HUDEP-2 (cell line): ENCODE measurements at regions not wholly inside any gene's neighbourhood (a gene's known extent, or its start where the extent isn't known, plus 50 kb on each side); places are given as distances from the start of the nearest gene placed in this dataset.

Experiments used
- DNase-seq, 76 experiments: peaks; one replicate each; lab custom pipeline; 2025; ENCODE audit not compliant: unreplicated experiment in 76 of 76; lab: John Stamatoyannopoulos, UW

DNA sequence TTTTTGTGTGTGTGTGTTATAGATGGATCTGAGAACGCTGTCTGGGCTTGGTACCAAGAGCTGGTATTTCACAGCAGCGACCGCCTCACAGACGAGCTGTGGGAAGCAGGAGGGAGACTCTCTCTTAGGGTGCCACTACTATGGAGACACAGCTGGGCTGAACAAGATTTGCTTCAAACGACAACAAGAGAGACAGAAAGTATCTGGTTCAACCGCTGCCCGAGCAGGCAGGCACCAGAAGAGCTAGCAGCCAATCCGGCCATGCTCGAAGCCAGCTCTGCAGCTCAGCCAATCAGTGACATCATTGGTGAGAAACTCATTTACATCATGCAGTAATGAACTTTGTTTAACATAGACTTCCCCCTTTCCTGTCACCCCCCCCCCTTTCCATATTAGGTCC is 341.3 kb downstream of the USP25 start:
- no peak for DNase-seq

DNA sequence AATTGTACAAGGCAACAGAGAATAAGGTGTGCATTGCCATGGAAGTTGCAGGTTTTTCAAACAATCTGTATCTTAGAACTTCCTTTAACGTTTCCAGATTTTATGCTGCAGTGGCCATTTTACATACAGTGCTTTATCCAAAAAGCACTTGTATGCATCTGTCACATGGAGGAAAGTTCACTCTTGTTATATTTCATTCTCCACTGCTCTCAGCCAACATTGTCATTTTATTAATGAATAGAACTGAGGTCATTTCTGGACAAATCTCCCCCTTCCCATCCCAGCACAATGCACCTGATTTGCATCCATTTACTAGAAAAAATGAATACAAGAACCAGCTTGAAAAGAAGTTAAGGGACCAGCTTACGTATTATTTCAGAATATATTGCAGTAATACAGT is 342.0 kb downstream of the USP25 start:
- no peak for DNase-seq

DNA sequence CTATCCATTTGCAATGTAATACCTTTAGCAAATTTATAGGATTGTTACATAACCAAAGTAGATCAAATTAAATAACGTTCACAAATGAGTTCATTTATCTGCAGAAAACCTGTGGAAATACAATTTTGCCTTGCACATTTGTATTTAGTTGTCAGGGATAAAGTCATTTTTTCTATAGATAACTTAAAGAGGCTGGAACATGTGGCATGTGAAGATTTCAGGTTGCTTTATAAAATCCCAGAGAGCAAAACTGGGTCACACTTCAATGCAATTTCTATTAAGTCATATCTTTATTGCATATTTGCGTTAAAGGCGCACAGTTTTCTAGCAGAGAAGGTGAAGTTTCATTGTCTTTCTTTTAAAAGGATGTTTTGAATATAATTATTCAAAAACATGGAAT is 342.4 kb downstream of the USP25 start:
- no peak for DNase-seq

DNA sequence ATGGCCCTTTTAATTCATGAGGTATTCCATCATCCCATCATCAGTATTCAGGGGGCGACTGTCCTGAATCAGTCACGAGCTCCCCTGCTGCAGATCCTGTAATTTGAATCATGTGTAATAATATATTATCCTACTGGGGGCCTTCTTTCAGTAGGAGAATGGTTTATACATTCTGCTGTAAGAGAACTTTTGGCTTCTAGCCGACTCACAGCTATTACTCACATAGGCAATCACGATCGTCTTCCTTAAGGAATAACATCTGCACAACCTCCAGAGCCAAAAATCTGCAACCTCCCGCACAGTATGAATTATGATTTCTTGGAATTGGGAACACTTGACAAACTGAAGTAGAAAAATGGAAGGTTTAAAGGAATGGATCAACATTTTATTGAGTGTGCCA is 343.0 kb downstream of the USP25 start:
- no peak for DNase-seq

DNA sequence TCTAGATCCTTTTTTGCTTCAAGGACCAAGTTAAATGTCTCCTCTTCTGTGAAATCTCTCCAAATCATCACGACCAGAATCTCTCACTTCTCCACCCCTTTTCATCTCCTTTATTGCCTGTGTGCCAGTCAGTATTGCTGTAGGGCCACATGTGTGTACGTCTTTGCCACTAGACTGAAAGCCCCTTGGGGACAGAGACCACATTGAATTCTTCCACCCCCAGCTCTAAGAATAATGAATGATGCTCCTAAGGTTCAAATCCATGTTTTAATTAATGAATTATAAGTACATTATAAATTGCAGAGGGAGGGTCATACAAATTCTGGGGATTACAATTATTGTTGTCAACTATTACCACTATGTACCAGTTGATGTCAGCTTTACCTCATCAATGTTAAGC is 343.8 kb downstream of the USP25 start:
- DNase-seq = no peak

DNA sequence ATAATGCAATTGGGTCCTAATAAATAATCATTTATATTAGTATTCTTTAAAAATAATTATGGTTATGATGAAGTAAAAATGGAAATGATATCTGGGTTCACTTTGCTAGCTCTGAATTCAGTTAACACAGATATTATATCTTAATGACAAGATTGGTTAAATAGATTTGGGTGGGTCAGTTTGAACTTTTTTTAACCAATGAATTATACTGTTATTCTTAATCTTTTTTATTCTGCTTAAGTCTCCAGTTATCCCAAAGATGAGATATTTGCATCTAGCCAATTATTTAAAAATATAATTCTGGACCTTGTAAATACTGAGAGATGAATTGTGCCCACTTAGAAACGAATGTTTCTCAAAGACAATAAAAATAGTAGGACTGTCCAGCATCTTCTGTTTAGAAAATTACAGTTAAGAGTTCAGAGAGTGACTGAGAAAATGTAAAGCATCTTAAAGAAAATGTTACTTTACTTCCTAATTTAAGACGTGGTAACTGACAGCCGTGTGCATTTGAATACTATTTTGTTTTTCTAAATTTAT is 345.2 kb downstream of the USP25 start:
- DNase-seq = no peak

DNA sequence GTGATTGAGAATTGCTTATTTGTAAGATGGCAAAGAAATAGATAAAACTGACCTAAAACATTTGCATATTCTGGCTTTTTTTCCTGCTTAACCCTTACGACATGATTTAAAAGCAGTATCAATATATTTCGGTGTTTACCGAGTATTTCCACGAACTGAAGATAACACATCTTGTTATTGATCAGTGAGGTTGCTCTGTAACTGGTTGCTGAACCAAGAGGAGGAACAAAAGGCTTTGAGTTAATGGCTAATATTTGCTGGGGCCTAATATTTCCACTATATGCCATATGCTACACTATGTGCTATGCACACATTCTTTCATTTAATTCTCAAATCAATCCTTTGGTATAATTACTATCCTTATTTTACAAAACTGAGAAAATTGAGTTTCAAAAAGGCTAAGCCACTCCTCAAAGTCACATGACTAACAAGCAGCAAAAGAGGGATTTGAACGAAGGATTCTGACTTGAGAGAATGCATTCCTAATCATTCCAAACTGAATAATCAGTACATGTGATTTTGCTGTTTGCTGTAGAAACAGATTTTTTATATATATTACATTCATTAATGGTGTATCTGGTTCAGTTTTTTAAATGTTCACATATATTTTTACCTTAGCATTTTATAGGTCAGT is 346.0 kb downstream of the USP25 start:
- no peak for DNase-seq

DNA sequence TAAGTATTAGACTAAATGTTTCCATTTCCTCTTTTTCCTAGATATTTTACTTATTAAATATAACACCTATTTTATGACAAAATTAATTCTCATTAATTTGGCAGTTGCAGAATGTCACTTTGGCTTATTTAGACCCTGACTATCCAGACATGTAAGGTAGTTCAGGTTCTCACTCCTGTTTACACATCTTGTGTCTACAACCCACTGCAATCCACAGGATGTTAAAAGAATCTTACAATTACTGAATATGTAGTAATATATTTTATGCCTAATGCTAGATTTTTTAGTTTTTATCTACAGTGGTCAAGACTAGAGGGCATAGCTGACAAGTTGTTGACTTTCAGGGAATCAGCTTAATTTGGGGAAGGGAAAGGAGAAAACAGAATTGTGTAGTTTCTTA is 346.7 kb downstream of the USP25 start:
- no peak for DNase-seq

DNA sequence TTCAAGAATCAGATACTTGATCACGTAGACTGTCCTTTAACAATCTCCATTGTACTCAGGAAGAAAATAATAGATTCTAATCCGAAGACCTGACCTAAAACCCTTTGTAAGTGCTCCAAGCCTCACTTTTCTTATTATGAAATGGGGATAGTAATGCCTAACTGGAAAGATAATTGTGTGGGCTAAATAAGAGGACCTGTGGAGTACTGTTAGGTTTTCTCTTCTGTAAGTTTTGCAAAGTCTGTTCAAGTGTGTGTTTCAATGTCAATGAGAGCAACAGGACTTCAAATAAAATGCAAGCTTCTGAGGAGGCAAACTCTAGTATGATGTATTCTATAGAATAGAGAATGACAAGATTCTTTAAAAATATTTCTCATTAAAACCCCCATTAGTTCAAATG is 348.6 kb downstream of the USP25 start:
- DNase-seq = no peak

DNA sequence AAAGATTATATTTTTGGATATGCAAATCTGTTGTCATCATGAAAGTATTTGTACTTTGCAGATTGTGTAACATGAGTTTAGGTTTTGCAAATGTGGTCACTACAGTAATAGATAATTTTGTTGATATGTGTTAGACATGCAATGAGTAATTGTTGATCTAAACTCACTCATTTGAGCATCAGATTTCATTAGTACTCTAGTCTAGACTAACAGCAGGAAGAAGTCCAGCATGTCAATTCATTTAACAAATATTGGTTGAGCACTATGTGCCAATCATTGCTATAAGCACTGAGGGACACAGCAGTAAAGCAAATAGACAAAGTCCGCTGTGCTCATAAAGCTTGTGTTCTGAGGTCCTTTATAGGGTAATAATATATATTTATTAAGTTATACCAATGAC is 350.0 kb downstream of the USP25 start:
- DNase-seq = no peak

DNA sequence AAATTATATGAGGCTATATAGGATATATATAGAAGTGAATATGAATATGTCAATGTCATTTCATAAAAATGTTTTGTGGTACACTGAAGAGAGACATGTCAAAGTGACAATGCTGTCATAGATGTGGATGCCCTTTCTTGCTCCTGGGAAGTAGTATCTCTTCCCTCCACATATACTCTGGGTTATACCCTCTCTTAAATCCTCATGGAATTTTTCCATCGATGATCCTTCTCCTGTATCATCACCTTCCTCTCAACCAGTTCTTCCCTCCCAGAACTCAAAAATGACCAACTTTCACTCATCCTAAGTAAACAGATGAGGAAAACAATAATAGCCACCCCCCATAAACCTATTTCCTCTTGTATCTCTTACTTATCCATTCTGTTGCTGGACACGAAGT is 351.5 kb downstream of the USP25 start:
- DNase-seq = no peak

DNA sequence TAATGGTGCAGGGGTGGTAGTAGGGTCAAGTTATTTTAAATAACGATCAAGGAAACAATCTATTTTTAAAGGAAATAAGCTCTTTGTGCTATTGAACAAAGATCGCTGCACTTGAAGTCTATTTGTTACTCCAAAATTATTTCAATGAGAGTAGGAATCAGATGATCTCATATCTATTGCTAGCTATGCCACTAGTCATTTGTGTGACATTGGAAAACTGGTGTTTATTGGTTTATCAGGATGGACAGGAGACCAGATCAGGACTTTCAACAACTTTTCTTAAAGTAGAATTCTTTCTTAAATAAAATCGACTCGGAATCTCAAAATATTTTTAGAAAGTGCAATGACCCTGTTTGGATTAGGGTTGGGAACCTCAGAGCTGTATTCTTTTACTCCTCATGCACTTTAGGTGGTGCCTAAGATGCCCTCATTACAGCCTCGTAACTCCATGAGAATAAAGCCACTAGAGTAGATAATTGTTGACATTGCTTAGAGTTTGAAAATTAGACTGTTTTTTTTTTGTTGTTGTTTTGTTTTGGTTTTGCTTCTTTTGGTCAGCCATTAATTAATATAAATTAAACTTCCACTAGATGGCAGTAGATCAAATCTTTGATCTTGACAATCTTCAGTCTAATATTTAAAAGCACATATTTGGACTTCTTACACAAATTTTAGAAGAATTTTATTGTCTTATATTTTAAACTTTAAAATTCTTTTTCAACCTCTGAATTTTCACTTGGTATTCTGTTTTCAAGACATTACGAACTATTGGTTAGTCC is 352.4 kb downstream of the USP25 start:
- peak in 9 of 76 experiments; percentile 4 to 31 (median 25) for DNase-seq

DNA sequence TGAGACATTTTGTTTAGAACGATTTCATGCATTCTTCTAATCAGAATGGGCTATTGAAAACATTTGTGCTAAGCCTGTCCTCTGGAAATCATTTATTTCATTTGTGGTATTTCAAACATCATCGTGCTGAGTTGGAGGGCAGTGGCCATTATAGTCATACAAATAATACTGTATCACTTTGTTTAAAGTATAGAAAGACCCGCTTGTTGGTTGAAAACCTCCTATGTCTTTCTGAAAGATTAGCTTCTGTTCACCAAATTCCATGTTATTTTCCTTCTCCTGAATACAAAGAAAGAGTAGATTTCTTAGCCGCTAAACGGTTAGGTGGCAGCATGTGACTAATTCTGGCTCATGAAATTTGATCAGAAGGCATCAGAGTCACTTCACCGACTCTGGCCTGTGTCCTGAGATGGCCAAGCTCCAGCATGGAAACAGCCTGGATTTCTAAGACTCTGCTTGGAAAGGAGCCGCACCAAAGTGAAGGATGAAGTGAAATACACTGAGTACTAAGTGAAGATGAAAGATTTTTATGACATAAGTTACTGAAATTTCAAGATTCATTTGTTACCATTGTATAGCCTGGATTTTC is 355.1 kb downstream of the USP25 start:
- no peak for DNase-seq

DNA sequence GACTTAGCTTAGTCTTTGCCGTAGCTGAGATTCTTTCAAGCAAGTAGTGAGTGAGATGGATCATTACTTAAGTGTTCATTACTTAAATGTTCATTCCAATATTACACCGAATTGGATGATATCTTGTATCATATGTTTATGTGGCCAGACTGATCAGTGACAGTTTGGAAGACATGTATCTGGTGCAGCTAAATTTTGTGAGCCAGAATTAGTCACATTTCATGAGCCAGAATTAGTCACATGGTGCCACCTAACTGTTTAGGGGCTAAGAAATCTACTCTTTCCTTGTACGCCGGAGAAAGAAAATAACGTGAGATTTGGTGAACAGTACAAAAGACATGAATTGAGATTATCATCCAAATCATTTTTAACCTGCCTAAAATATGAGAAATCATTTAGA is 355.6 kb downstream of the USP25 start:
- DNase-seq = no peak

DNA sequence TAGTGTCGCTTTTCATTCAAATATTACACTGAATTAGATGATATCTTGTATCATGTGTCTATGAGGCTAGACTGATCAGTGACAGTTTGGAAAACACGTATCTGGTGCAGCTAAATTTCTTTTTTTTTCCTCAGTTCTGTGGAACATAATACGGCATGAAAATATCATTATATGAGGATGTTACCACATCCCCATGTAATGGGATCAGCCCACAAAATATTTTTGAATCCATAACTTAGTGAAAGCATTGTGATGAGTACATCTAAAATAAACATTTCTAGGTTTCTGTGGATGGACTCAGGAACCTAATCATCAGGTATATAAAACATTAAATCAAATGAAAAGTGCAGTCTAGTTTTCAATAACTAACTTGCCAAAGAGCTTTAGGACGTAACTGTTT is 356.3 kb downstream of the USP25 start:
- DNase-seq = no peak

DNA sequence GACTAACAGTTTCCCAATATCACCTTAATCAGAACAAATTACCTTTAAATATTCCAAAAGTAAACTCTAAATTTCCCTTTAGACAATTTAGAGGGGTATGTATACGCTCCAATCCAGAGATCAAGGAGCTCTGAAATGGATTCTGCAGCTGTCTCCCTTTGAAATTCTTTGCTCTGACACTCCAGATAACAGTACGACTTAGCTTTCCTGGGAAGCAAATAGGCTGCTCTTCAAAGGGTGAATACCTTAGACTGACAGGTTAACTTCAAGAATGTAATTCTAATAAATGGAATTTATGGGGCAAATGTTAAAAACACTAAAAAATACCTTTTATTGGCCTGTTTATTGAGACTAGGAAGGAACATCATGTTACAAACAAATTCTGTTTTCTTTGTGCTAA is 357.2 kb downstream of the USP25 start:
- DNase-seq = no peak

DNA sequence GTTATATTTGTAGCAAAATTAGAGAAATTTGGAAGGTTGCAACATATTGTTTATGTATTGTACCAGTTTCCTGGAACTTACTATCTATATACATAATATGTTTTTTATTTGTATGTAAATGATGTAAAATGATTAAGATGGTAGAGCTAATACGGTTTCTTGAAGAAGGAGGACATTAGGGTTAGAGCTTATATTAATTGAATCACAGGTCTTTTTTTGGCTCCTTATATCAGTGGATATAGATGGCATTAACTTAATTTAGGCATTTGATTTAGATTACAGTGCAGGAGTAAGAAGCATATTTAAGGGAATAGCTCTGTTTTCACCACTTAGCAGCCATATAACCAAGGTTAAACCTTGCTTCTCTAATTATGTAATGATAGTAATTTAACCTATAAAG is 357.7 kb downstream of the USP25 start:
- no peak for DNase-seq

DNA sequence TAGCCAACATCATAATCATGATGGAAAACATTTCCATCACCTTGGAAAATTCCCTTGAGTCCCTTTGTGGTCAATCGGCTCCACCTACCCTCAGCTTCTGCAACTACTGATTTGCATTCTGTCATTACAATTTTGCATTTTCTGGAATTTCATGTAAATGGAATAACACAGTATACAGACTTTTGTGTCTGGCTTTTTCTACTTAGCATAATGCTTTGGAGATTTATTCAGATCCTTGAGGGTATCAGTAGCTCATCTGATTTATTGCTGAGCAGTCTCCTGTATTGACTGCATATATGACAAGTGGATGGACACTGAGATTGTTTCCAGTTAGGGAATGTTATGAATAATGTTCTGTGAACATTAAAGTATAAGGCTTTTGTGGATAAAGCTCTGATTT is 358.3 kb downstream of the USP25 start:
- no peak for DNase-seq

DNA sequence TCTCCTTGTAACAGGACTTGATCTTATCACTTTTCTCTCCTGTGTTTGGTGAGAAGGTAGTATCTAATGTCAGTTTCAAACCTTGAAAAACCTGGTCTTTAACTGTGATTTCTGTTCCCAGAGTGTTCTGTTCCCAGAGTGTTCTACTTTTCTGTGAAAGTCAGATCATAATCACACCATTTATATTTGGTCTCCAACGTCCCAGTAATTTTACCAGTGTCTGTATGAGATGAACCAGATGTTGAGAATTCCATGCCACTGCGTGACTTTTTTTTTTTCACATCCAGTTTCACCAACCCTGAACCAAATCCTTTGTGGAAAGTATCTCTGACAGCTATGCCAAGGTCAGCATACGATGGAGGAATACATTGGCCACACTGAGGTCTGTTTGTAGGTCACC is 365.2 kb downstream of the USP25 start:
- no peak for DNase-seq

DNA sequence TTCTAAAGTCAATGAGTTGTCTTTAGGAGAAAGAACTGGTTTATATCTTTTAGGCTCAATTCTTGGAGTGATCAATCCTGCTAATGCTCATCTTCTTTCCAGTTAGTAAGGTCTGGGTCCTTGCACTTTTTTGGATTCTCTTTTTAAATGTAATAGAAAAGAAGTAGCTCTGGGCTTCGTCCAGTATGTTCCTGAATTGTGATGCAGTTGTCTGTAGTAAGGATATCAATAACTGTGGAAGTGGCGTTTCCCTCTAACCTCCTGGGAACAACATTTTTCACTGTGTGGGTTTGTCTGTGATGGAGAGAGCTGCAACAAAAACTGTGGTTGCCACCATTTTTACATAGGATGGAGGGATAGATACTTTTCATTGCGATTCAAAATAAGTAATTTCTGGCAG is 367.2 kb downstream of the USP25 start:
- no peak for DNase-seq

DNA sequence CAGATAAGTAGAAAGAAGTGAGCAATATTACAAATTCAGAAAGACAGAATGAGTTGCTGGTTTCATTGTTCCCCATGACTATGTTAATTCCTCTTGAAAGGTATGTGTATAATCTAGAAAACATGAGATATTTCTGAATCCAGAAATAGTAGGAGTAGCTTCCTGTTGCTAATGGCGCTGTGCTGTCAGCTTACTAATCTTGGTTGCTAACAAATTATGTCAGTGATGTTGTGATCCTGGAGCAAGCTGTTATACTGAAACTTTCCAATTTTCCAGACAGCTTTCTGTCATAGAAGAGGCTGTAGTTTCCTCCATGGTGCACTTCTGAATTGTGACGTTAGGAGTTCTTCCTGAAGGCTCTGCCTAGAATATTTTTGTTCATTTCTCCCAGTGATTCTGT is 372.3 kb downstream of the USP25 start:
- no peak for DNase-seq

DNA sequence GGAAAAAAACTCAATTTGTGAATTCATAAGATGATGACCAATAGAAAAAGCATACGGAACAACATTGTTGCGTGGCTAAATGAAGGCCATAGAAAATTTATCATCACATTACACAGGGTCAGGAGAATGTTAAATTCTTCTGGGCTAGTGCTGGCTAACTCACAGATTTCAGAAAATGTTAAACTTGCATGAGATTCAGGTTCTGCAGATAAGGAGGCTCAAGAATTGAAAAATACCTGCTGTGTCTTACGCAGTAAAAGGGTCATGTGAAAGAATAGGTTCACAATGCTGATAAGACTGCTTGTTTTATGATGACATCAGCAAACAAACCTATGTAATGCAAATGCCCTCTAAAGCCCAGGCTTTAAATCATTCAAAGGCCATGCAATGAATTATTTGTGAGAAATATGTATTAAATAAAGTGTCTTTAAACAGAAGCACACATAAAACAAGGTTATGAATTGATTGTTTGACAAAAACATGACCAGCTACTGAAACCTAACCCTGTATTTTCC is 378.8 kb downstream of the USP25 start:
- no peak for DNase-seq
